ENCODE measurements at regions not wholly inside any gene's neighbourhood (a gene's known extent, or its start where the extent isn't known, plus 50 kb on each side); places are given as distances from the start of the nearest gene placed in this dataset.

DNA sequence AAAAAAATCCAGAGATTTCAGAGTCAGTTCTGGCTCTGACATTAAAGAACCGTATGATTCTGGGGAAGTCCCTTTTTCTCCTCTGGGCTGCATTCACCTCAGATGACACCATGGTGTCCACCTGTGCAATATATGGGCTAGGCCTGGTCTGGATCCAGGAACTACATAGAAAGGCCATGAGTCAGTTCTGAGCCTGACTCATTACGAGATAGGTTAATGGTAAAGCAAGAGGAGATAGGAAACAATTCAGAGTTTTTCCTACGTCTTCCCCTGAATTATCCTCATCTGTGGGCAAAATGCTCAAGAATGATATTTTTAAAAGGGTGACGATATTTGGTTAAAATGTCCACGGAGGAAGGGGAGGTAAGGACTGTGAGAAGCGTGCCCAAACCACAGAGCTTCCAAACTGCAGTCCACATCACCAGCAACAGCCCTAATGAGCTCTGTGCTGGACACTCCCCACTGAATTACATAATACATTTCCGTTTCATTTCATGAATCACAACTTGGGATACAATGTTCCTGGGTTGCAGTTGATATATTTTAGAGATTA is 180.1 kb upstream of the OSR1 start:
- TF ChIP-seq, protein P1, sequence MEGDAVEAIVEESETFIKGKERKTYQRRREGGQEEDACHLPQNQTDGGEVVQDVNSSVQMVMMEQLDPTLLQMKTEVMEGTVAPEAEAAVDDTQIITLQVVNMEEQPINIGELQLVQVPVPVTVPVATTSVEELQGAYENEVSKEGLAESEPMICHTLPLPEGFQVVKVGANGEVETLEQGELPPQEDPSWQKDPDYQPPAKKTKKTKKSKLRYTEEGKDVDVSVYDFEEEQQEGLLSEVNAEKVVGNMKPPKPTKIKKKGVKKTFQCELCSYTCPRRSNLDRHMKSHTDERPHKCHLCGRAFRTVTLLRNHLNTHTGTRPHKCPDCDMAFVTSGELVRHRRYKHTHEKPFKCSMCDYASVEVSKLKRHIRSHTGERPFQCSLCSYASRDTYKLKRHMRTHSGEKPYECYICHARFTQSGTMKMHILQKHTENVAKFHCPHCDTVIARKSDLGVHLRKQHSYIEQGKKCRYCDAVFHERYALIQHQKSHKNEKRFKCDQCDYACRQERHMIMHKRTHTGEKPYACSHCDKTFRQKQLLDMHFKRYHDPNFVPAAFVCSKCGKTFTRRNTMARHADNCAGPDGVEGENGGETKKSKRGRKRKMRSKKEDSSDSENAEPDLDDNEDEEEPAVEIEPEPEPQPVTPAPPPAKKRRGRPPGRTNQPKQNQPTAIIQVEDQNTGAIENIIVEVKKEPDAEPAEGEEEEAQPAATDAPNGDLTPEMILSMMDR (IDR thresholded peaks at IDR 0.05): no peak
- no peak for TF ChIP-seq POLR2A (IDR thresholded peaks at IDR 0.05)
